Loucy (cell line): ENCODE measurements at regions not wholly inside any gene's neighbourhood (a gene's known extent, or its start where the extent isn't known, plus 50 kb on each side); places are given as distances from the start of the nearest gene placed in this dataset.
A peak's percentile ranks its signal among the peaks of the same experiment; 100 is the strongest.

Experiments used
- H2AFZ ChIP-seq: fragments of 200-600 bp; sonication (generic); 2 replicates; pipeline ENCODE4 v1.6.0; 2016; ENCODE audit warnings: antibody characterized with exemption, mild to moderate bottlenecking, low read length, moderate library complexity
- H3F3A ChIP-seq: fragments of 200-600 bp; 2 replicates; pipeline ENCODE4 v1.6.0; 2016; ENCODE audit warnings: antibody characterized with exemption, low read depth, mild to moderate bottlenecking
- H3K27me3 ChIP-seq: fragments of 200-600 bp; sonication (generic); 2 replicates; pipeline ENCODE4 v1.6.1; 2014; ENCODE audit warnings: low read length, mild to moderate bottlenecking; ENCODE audit not compliant: insufficient read depth, poor library complexity, severe bottlenecking
- H3K36me3 ChIP-seq: fragments of 200-600 bp; sonication (generic); 2 replicates; pipeline ENCODE4 v1.6.1; 2016; ENCODE audit warnings: low read length; ENCODE audit not compliant: insufficient read depth
- H3K4me1 ChIP-seq: fragments of 200-600 bp; sonication (generic); 2 replicates; pipeline ENCODE4 v1.5.1; 2014; ENCODE audit warnings: low read length, mild to moderate bottlenecking; ENCODE audit not compliant: insufficient read depth, poor library complexity, severe bottlenecking
- H3K4me2 ChIP-seq: fragments of 200-600 bp; sonication (generic); 2 replicates; pipeline ENCODE4 v1.6.0; 2014; ENCODE audit warnings: antibody characterized with exemption, low read length, low read depth, mild to moderate bottlenecking; ENCODE audit not compliant: poor library complexity, severe bottlenecking
- H3K4me3 ChIP-seq: fragments of 200-600 bp; sonication (generic); 2 replicates; pipeline ENCODE4 v1.5.1; 2014; ENCODE audit warnings: low read length, mild to moderate bottlenecking, mixed read lengths; ENCODE audit not compliant: poor library complexity, severe bottlenecking
- H3K79me2 ChIP-seq: fragments of 200-600 bp; sonication (generic); 2 replicates; pipeline ENCODE4 v1.6.1; 2014; ENCODE audit warnings: low read length; ENCODE audit not compliant: insufficient read depth
- H3K9ac ChIP-seq: fragments of 200-600 bp; sonication (generic); 2 replicates; pipeline ENCODE4 v1.6.0; 2014; ENCODE audit warnings: mild to moderate bottlenecking, low read depth, low read length, moderate library complexity; ENCODE audit not compliant: poor library complexity, severe bottlenecking
- H3K9me2 ChIP-seq: fragments of 200-600 bp; sonication (generic); replicated peaks from 2 replicates; pipeline ENCODE4 v1.6.1; 2016; ENCODE audit warnings: low read depth, low read length, mixed read lengths
- H3K9me3 ChIP-seq: fragments of 200-600 bp; sonication (generic); 2 replicates; pipeline ENCODE4 v1.6.1; 2014; ENCODE audit warnings: mild to moderate bottlenecking, antibody characterized with exemption, low read length, low read depth; ENCODE audit not compliant: insufficient read depth
- H4K20me1 ChIP-seq: fragments of 200-600 bp; sonication (generic); 2 replicates; pipeline ENCODE4 v1.6.0; 2014; ENCODE audit warnings: antibody characterized with exemption, low read length, mild to moderate bottlenecking; ENCODE audit not compliant: insufficient read depth, poor library complexity, severe bottlenecking
- CTCF ChIP-seq: fragments of 200-600 bp; sonication (generic); conservative IDR thresholded peaks from 2 replicates; pipeline ENCODE4 v1.5.1; 2014; ENCODE audit warnings: mild to moderate bottlenecking, antibody characterized with exemption, low read length
- EZH2phosphoT487 ChIP-seq: fragments of 200-600 bp; IDR thresholded peaks from 2 replicates; pipeline ENCODE4 v1.6.1; 2018; ENCODE audit warnings: antibody characterized with exemption, mild to moderate bottlenecking, moderate library complexity, borderline replicate concordance

DNA sequence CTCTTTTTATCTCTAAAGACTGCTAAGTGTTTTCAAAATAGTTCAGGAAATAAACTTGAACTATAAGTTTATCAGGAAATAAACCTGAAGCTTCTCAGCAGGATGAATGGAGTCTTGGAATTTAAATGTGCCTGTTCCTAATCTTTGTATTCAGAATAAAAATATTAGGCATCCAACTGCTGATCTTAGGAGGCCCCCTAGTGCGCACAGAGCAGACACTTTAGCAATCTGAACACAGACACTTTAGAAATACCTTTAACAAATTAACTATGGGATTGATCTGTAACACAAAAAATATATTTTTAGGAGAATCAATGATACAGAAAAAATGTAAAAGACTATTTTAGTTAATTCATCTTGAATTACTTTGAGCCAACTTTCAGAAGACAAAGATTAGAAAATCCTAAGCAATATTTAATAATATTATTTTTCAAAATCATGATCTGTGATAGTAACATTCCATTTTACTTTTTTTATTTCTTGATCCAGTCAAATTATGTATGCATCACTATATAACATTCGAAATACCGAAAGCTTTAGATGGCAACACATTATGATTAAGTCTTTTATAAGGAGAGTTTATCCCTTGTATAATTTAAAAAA lies 80.9 kb downstream of the SLC41A2 start:
- Histone ChIP-seq H4K20me1 (no peaks in the 10 kb centered on the region), H3K79me2 (no peaks in the 10 kb centered on the region), H3K4me1 (peaks cover 11% of the 10 kb centered on the region), H3K9me2 (no peaks in the 10 kb centered on the region), H3K27me3 (no peaks in the 10 kb centered on the region), H3K9ac (no peak overlapping the region), H2AFZ (no peak overlapping the region), H3K4me3 (no peak overlapping the region), H3K36me3 (no peaks in the 10 kb centered on the region), H3K4me2 (no peak overlapping the region), H3F3A (no peaks in the 10 kb centered on the region), H3K9me3 (no peaks in the 10 kb centered on the region)
- peak; percentile 91 for TF ChIP-seq CTCF
- TF ChIP-seq EZH2phosphoT487, result no peak

DNA sequence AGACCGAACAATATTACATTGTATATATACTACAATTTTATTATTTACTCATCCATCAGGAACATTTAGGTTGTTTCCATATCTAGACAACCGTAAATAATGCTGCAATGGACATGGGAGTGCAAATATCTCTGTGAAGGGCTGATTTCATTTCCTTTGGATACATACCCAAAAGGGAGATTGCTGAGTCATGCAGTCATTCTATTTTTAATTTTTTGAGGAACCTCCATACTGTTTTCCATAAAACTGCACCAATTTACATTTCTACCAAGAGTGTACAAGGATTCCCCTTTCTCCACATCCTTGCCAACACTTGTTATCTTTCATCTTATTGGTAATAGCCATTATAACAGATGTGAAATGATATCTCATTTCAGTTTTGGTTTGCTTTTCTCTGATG lies 84.7 kb downstream of the SLC41A2 start:
- no peaks in the 10 kb centered on the region for H3K9me3 ChIP-seq

GRCh38 chr12:104870797-104871196 lies 87.3 kb downstream of the SLC41A2 start:
- no peak for TF ChIP-seq EZH2phosphoT487
- no peak for TF ChIP-seq CTCF
- Histone ChIP-seq H3K27me3 (no peaks in the 10 kb centered on the region), H3K79me2 (no peaks in the 10 kb centered on the region), H3K4me1 (peaks cover 11% of the 10 kb centered on the region), H4K20me1 (no peaks in the 10 kb centered on the region), H3K9me2 (no peaks in the 10 kb centered on the region), H3K4me2 (no peak overlapping the region), H3K4me3 (no peak overlapping the region), H3K9ac (no peak overlapping the region), H3K9me3 (no peaks in the 10 kb centered on the region), H3F3A (no peaks in the 10 kb centered on the region), H2AFZ (no peak overlapping the region), H3K36me3 (no peaks in the 10 kb centered on the region)

More for the DNA sequence above, 84.7 kb downstream of the SLC41A2 start:
- no peak overlapping the region for H3K4me3 ChIP-seq
- no peaks in the 10 kb centered on the region for H3K27me3 ChIP-seq
- H3K36me3 ChIP-seq, result no peaks in the 10 kb centered on the region
- H3F3A ChIP-seq, result no peaks in the 10 kb centered on the region
- no peak for TF ChIP-seq EZH2phosphoT487
- TF ChIP-seq CTCF, result no peak
- no peaks in the 10 kb centered on the region for H3K79me2 ChIP-seq
- H4K20me1 ChIP-seq, result no peaks in the 10 kb centered on the region
- peaks cover 11% of the 10 kb centered on the region for H3K4me1 ChIP-seq
- no peak overlapping the region for H3K9ac ChIP-seq
- no peak overlapping the region for H2AFZ ChIP-seq
- no peak overlapping the region for H3K4me2 ChIP-seq
- no peaks in the 10 kb centered on the region for H3K9me2 ChIP-seq
